Embryonic facial prominence (tissue), 1 donor: ENCODE measurements at regions not wholly inside any gene's neighbourhood (a gene's known extent, or its start where the extent isn't known, plus 50 kb on each side); places are given as distances from the start of the nearest gene placed in this dataset.
"Not testable (repeated sequence)": the region's sequence is repeated elsewhere in the genome, so short reads cannot be mapped to it uniquely, and the experiment has no call there.

ENCODE experiments used
- DNase-seq: peaks from one replicate; pipeline ENCODE4 v3.0.0-alpha.2; 2016; ENCODE audit errors: extremely low spot score

DNA sequence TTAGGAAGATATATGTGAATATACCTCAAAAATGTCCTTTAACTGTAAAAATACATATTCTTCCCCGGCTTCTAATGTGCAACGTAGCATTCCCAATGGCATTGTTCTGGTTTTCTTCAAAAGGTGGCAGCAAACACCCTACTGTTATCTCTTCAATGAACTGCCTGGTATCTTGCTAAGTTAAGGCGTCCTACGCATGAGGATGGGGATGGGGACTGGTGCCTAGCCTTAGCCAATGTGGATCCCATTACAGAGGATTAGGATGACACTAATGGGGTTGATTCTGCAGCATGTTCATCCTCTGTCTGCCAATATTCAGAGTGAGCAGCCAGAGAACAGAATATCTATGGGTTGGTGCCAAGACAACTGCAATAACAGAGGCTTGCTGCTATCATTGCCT lies 334.9 kb upstream of the ADGRL3 start:
- DNase-seq = no peak

DNA sequence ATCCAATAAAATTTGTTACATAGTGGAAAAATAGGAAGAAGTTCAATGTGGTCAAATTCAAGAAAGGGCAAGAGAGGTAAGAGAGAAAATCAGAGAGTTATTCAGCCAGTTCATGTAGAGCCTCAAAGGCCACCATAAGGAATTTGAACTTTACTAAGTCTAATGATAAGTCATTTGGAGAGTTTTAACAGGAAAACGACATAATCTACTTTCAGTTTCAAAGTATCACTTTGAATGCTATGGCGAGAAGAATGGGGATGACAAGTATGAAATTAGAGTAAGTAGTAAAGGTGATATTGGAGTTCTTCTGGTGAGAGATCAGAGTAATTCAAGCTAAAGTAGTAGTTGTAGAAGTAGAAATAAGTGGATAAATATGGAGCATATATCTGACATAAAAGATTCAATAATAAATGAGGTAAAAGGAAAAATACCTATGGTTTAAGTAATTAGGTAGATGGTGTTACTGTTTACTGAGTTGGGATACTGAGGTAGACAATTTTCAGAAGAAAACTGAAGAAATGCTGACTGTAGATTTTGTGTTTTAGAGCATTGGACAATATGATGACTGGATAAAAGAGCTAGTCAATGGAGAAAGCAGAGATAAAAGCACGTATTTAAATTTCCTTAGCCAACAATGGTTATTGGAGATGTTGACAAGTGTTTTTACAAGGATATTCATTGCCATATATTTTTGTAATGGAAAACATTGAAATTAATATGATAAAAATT lies 331.7 kb upstream of the ADGRL3 start:
- DNase-seq = no peak

DNA sequence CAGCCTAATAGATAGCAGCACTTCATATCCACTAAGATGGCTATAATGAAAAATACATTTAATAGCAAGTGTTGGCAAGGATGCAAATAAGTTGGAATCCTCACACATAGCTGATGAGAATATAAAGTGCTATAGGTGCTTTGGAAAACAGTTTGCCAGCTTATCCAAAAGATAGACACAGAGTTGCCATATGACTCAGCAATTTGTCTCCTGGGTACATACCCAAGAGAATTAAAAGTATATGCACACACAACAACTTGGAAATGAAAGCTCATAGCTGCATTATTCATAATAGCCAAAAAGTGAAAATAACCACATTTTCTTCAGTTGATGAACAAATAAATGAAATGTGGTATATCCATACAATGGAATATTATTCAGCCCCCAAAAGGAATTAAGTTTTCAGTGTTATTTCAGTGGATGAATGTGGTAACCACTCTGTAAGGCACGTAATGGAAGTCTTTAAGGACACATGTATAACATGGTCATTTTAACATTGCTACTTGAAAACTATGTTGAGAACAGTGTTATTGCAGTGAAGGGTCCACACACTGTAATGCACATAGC lies 320.9 kb upstream of the ADGRL3 start:
- DNase-seq = no peak

DNA sequence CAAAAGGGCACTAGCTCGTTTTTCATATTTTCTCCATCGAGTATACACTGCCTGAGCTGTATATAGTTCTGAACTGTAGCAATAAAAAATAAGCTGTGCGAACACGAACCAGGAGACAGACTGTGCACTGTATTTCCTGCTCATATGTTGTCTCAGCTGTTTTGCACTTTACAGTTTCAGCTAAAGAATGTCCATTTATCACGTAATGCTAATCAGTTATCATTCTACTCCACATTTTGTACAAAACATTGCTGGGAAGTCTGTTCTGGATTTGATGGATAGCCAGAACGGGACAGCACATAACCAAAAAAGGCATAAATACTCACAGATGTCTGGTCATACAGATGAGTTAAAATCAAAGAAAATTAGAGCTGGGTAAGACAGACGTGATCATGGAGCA lies 315.5 kb upstream of the ADGRL3 start:
- DNase-seq = no peak

DNA sequence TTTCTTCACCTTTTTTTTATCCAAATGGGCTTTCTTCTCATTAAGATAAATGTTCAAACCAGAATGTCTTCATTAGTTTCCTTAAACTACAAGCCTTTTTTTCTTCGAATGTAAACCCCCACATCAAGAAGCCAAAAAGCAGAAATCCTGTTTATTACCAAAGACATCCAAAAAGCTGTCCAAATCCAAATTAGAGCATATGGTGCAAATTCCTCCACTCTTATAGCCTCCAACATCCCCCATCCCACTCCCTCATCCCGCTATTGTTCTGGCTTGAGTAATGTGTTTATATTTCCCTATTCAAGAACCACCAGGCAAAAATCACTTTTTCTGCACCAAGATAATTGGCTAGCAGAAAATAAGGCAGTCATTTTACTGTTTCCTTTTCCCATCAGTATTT lies 315.1 kb upstream of the ADGRL3 start:
- no peak for DNase-seq

DNA sequence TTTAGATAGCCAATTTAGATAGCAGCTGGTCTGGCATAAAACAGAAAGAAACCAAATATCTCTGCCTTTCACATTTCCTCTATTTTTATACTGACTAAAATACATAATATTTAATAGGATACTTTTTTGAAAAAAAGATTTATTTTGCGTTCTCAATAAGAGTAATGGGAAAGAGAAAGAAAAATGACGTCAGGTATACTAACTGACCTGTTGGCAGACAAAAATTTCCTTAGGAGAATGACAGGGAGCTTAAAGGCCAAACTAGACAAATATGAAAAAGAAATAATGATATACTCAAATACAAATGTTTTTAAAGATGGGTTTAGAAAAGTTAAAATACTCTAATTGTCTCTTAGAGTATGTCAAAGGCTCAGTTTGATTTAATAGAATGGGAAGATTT lies 309.4 kb upstream of the ADGRL3 start:
- DNase-seq = no peak

DNA sequence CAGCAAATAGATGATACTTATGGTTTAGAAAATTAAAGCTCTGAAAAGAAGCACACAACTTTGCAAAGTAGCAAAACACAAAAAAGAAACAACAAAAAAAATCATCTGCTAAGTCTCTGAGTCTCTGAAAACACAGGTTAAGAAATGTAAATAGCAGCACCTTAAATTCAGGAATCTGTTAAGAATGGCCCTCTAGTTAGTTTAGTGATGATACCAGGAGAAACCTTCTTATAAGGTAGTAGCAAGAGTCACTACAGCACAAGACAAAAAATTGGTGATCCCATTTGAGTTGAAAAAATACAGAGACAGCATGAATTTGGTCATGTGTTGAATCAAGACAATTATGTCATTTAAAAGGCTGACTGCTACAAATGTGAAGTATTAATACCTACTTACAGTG lies 308.2 kb upstream of the ADGRL3 start:
- no peak for DNase-seq

DNA sequence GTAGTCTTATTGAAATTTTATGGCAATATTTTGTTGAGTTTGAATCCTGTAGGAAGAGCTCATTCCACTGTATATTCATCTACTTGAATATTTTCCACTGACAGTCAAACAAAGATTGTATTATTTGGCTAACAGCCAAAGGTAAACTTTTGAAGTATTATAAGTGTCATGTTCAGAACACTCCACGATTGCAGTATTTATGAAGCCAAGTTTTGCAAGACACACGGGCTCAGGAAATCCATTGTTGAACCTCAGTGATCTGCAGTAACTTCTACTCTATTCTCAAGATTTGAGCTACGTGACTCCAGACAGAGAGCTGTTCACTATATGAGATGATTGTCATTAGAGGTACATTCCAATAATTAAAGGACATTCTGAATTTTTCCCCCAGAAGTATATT lies 302.7 kb upstream of the ADGRL3 start:
- DNase-seq = no peak

DNA sequence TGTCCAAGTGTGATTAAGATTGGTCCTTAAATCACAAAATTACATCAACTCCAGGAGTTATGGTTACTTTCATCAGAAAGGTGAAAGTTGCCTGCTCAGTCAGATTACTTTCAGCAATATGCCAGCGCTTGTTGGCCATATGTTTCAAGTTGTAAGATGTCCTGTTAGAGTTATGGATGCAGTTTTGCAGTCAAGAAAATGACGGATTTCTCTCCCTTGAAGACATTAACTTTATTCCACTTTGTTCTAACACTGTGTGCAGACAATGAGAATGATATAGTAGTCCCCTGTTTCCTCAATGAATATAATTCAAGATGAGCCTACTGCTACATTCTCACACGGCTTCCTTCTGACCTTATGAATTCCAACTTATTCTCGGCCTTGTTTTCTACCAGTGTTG lies 295.0 kb upstream of the ADGRL3 start:
- no peak for DNase-seq

DNA sequence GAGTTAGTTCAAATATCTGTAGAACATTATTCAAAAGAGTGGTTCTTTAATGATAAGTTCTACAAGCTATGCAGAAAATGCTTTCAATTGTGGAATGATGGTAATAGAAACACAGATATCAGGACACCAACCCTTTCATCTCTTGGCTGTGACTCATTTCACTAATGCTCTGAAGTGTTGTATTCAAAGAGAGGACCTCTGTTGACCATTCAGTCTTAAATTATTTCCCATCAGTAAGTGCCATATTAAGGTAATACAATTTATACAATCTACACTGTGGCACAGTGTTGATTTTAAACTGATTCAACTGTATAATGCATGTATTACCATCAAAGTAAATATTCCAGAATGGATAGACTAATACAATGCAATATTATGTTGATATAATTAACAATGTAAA lies 289.0 kb upstream of the ADGRL3 start:
- DNase-seq = no peak

DNA sequence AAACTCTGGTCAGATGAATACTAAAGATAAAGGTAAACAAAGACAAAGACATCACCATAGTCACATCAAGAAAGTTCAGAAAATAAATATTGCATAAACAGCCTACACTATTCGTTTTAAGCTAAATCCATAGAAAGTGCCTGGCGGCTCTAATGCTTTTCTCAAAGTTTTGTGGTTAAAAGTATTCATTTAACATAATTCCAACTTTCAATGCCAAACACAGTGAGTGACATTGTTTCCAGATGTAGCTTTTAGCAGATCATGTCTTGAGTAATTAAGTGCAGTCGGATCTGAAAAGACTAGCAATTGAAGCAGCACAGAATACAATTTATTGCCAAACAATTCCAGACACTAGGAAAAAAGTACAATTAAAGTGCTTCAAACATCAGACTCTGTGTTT lies 287.1 kb upstream of the ADGRL3 start:
- DNase-seq = peak; percentile 64

DNA sequence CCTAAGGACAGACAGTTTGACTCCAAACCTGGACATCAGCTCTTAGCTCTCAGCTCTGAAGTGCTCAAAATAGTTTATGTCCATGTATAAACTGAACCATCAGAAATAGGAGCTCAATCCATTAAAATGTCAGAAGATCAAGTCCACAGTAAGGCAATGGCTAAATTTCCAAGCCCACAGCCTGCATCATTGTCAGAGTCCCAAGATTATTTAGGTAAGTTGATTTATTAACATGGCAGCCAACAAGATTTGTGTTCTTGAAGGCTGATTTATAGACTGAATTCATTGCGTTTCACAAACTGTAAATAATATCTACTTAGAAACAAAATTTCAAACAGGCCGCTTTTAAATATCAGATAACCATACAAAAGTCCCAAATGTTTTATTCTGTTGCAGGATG lies 286.5 kb upstream of the ADGRL3 start:
- no peak for DNase-seq

DNA sequence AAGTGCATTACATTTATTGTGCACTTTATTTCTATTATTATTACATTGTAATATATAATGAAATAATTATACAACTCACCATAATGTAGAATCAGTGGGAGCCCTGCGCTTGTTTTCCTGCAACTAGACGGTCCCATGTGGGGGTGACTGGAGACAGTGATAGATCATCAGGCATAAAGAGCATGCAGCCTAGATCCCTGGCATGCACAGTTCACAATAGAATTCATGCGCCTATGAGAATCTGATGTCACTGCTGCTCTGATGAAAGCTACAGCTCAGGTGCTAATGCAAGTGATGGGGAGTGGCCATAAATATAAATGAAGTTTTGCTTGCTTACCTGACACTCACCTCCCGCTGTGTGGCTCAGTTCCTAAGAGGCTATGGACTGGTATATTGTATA lies 278.4 kb upstream of the ADGRL3 start:
- DNase-seq = not testable (repeated sequence)

DNA sequence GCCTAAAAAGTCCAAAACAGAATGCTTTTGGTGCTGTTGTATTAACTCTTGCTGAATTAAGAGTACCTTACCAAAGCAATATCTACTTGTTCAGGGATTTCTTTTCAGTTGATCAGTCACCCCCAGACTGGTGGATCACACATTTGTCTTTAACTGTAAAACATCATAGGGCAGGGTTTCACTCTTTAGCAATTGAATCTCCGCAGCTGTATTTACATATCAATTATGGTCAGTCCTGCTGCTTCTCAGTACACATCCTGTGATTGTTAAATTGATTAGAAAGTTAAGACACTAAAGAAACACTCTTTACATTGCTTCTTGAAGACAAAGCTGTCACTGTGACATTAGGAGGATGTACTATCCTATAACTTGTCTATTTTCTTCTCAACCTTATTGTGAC lies 277.1 kb upstream of the ADGRL3 start:
- DNase-seq = no peak

DNA sequence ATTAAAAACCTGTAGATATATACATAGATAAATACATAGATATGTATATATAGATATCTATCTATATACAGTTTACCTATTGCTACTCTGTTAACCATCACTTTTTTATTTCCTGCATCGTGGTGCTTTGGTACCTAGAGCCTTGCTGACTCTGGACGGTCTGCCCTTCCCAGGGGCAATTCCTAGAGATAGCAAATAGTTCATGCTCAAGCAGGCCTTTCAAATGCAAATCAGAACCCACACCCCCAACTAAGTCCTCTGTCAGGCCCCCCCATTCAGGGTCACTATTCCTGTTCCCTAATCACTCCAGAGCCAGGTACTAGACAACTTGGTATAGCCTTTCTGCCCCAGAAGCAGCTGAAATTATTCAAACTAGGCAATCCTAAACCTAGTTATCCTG lies 273.5 kb upstream of the ADGRL3 start:
- DNase-seq = no peak

DNA sequence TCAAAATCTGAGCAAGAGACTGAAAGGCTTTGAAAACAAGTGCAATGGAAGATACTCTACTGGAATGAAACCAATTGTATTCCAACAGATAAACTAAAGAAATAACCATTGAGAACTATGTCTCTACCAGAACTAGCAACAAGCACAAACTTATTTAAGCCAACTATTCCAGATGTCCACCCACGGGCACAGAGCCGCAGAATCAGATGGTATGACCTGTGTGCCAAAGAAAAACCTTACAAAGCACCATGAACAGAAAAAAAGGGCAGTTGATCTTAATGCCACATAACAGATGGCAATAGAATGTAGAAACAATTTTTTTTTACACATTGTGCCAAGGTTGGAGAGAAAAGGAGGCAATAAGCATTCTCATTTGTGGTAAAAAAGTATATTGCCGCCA lies 269.3 kb upstream of the ADGRL3 start:
- no peak for DNase-seq

DNA sequence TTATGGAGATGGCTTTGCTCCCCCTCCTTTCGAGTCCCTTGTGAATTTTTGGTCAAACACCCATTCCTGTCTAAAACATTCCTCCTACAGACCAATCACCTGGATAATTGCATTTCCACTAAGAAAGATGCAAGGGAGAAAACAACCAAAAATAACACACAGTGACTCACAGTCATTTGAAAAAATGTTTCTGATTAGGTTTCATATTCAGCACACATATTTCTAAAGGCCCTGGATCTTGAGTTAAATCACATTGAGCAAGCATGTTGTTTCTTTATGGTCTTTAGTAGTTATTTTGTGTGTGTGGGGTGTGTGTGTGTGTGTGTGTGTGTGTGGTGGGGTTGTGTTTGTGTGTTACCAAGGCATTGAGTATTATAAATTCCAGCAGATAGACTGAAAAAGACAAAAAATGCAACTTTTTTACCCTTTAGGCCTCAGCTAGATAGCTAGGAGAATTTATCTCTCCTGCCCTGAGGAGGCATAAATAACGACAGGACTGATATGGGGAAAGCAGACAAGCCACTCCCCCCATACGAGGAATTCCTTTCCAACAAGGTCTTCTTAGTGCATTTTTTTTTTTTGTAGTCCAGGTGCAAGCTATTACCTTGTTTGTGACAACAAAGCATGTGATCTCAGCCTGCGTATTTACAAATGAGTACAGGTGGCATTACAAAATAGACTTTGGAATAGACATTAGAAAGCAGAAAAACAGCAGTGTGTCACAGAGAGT lies 265.4 kb upstream of the ADGRL3 start:
- DNase-seq = no peak

DNA sequence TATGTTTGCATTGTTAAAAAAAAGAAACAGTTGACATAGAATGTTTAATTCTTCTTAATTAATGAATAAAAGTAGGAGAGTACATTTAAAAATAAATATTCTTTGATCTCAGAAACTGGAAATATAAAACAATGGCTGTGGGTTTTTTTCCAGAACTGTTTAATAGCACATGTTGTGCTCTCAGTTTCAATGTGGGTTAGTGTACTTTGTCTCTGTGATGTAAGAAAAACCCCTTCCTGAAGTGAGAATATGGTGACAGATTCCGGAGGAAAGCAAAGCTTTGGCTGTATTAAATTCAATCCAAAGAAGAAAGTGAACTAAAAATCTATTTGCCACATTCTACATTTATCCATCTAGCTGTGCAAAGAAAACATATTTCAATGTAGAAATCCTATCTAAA lies 261.9 kb upstream of the ADGRL3 start:
- DNase-seq = no peak

DNA sequence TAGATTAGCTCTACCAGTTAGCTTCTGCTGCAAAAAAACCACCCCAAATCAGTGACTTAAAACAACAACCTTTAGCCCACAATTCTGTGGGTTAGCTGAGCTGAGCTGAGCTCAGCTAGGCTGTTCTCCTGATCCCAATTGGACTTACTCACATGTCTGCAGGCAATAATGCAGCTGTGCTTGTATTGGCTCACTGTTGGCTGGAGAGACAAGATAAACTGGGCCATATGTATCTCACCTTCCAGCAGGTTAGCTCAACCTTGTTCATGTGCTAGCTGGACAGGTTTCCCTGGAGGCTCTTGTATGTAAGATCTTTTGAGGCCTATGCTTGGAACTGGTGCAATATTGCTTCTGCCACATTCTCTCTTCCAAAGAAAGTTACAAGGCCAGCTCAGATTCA lies 261.5 kb upstream of the ADGRL3 start:
- no peak for DNase-seq

DNA sequence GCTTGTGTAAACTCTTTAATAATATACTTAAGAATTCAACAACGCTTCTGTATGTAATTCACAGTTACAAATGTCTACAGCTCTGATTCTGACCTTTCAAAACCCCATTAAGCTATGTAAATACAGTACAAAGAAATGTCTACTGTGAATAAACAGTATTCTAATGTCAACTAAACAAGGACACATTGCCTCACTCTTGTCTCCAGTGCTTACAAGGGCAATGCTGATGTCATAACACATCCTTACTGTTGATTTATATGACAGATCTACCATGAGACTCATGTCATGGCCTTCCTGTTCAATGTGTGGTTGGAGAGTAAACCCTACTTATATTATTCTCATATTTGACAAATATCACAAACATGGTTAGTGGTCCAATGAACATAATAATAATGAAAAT lies 256.1 kb upstream of the ADGRL3 start:
- DNase-seq = no peak

DNA sequence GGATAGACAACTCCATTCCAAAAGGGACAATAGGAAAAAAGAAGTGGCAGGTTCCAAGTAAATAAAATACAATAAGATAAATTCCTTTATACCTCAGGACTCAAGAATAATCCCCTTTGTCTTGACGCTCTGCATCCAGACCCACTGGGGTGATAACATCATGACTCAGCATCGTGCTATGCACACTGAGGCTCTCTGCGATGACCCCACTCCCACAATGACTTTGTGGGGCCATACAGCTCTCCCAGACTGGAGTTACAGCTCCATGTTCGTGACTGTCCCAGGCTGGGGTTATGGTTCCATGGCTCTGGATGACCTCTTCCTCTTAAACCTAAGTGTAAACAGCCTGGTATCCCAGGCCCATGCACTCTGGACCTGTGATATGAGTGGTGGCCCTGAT lies 254.5 kb upstream of the ADGRL3 start:
- no peak for DNase-seq

DNA sequence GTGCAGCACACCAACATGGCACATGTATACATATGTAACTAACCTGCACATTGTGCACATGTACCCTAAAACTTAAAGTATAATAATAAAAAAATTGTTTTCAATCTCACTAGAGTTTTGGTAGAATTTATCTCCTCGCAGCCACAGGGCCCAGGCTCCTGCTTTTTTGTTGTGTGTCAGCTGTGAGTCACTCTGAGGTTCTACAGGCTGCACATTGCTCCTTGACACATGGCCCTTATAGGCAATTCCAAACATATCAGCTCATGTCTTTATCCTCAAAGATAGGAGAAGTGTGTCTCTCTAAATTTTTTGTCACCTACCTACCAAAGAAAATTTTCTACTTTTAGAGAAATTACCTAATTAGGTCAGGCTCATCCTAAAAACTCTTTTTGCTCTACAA lies 252.1 kb upstream of the ADGRL3 start:
- DNase-seq = no peak

DNA sequence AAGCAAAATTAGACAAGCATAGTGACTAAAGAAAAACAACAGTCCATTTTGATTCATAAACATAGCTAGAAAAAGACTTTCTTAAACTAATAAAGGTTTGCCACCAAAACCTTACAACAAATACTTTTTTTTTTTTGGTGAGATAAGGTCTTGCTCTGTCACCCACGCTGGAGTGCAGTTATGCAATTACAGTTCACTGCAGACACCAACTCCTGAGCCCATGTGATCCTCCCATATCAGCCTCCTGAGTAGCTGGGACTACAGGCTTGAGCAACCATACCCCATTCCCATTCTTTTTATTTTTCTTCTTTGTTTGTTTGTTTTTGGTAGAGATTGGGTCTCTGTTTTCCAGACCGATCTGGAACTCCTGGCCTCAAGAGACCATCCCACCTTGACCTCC lies 247.2 kb upstream of the ADGRL3 start:
- no peak for DNase-seq
